Adipose tissue (tissue), 3 donors: ENCODE measurements at regions not wholly inside any gene's neighbourhood (a gene's known extent, or its start where the extent isn't known, plus 50 kb on each side); places are given as distances from the start of the nearest gene placed in this dataset.

ENCODE experiments used
- H3K27ac ChIP-seq: one replicate; pipeline ENCODE4 v1.5.1; 2013; ENCODE audit warnings: low read depth, low read length
- WGBS, 3 donors: extraction: QIAGEN DNeasy Blood & Tissue Kit; methylation state at CpG; one replicate each; pipeline ENCODE4 v1.1.7; 2013; 5-methylcytosine and 5-hydroxymethylcytosine counted together
- donor health status: healthy with polysubstance abuse.
- donor health status: Bipolar disorder and iron deficiency.
- donor health status: healthy.

- 83 to 92% (median 90%) methylated on average over 7 of the region's 7 CpGs for WGBS, 3 donors
- H3K27ac ChIP-seq, result no peak overlapping the region
These were observed 185.6 kb downstream of the ZBTB18 start for GRCh38 chr1:244236721-244237120.

- WGBS, 3 donors, result 80 to 85% (median 83%) methylated on average over 8 of the region's 8 CpGs
- no peak overlapping the region for H3K27ac ChIP-seq
These were observed 186.4 kb downstream of the ZBTB18 start for GRCh38 chr1:244237445-244237844.

DNA sequence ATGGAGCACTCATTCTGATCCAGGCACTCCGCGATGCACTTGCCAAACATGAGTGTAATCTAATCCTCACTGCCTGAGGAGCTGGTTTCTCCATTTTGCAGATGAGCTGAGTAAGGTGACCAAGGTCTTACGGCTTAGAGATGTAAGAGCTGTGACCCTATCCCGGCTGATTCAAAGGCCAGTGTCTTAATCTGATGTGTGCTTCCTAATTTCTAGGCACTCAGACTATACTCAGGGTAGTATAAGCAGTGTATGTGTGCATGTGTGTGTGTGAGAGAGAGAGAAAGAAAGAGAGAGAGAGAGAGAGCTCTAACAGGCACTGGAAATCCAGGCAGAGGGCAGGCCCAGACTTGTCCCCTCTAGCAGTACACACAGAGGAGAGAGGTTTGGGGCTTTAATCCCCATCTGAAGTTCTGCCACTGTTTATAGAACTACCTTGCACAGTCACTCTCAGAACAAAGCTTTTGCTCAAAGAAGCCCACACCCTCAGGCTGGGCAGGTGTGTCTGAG, 188.2 kb downstream of the ZBTB18 start:
- 90 to 96% (median 92%) methylated on average over 4 of the region's 4 CpGs for WGBS, 3 donors
- no peak overlapping the region for H3K27ac ChIP-seq

GRCh38 chr1:244241438-244241837, 190.4 kb downstream of the ZBTB18 start:
- 79 to 95% (median 93%) methylated on average over 4 of the region's 4 CpGs for WGBS, 3 donors
- no peak overlapping the region for H3K27ac ChIP-seq

- H3K27ac ChIP-seq, result no peak overlapping the region
- WGBS, 3 donors, result 46 to 60% (median 55%) methylated on average over 5 of the region's 5 CpGs
These were observed 191.4 kb downstream of the ZBTB18 start for GRCh38 chr1:244242446-244242845.

GRCh38 chr1:244246334-244246733, 195.3 kb downstream of the ZBTB18 start:
- 71 to 73% (median 71%) methylated on average over 4 of the region's 4 CpGs for WGBS, 3 donors
- no peak overlapping the region for H3K27ac ChIP-seq

GRCh38 chr1:244248426-244248825, 197.3 kb downstream of the ZBTB18 start:
- 75 to 92% (median 78%) methylated on average over 3 of the region's 3 CpGs for WGBS, 3 donors

GRCh38 chr1:244252211-244252610, 199.5 kb downstream of the ADSS2 start:
- WGBS, 3 donors, result 88 to 95% (median 92%) methylated on average over 4 of the region's 4 CpGs
- no peak overlapping the region for H3K27ac ChIP-seq

More at GRCh38 chr1:244248426-244248825, 197.3 kb downstream of the ZBTB18 start:
- no peak overlapping the region for H3K27ac ChIP-seq

- H3K27ac ChIP-seq, result no peak overlapping the region
- WGBS, 3 donors, result 54 to 73% (median 58%) methylated on average over 6 of the region's 6 CpGs
These were observed 197.2 kb downstream of the ADSS2 start for GRCh38 chr1:244254467-244254866.

- 75 to 89% (median 88%) methylated on average over 5 of the region's 5 CpGs for WGBS, 3 donors
- no peak overlapping the region for H3K27ac ChIP-seq
These were observed 196.2 kb downstream of the ADSS2 start for GRCh38 chr1:244255426-244255965.

DNA sequence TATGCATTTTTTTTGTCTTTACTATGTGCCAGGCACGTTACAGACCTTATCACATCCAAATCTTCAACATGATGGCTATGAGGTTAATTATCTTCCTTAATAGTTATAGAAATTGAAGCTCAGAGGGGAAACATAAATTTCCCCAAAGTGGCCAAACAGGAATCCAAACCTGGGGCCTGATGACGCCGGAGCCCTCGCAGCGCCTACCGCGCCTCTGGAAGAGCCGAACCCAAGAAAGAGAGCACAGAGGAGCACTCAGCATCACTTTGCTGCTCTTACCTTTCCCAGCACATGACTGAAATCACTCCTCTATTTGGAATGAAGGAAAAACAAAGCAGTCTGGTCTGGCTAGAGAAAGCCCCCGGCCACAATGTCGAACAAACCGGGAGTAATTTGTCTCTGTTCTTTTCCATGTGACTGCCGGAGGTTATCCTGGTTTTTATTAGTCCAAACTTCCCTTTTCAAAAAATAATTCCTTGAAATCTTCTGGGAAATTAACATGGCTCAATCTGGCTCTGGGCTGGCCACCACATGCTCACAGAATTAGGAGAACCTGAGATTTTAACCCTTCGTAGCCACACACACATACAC, 195.5 kb downstream of the ADSS2 start:
- 66 to 76% (median 71%) methylated on average over 13 of the region's 13 CpGs for WGBS, 3 donors
- H3K27ac ChIP-seq, result no peak overlapping the region

- 89 to 92% (median 90%) methylated on average over 3 of the region's 3 CpGs for WGBS, 3 donors
- H3K27ac ChIP-seq, result no peak overlapping the region
These were observed 187.5 kb downstream of the ADSS2 start for GRCh38 chr1:244264163-244264562.

- no peak overlapping the region for H3K27ac ChIP-seq
- 88 to 95% (median 89%) methylated on average over 2 of the region's 2 CpGs for WGBS, 3 donors
These were observed 186.2 kb downstream of the ADSS2 start for GRCh38 chr1:244265507-244265906.

GRCh38 chr1:244269169-244269568, 182.5 kb downstream of the ADSS2 start:
- H3K27ac ChIP-seq, result no peak overlapping the region
- WGBS, 3 donors, result 89 to 91% (median 91%) methylated on average over 15 of the region's 15 CpGs

DNA sequence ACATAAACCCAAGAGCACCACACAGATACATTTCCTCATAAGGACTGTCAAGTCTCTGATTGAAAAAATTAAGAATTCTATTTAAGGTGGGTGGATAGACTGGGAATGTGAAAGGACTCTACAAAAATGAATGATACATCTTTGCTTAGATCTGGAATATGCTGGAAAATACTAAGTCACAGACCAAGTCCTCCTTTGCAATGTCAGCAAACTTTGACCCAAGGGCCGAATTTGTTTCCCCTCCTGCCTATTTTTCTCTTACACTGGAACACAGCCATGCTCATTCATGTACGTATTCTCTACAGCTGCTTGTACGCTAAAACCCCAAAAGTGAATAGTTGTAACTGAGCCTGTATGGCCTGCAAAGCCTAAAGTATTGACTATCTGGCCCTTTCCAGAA, 180.7 kb downstream of the ADSS2 start:
- H3K27ac ChIP-seq, result no peak overlapping the region
- 90 to 96% (median 93%) methylated on average over 3 of the region's 3 CpGs for WGBS, 3 donors

GRCh38 chr1:244271691-244272308, 179.9 kb downstream of the ADSS2 start:
- 88 to 96% (median 92%) methylated on average over 15 of the region's 15 CpGs for WGBS, 3 donors
- no peak overlapping the region for H3K27ac ChIP-seq

DNA sequence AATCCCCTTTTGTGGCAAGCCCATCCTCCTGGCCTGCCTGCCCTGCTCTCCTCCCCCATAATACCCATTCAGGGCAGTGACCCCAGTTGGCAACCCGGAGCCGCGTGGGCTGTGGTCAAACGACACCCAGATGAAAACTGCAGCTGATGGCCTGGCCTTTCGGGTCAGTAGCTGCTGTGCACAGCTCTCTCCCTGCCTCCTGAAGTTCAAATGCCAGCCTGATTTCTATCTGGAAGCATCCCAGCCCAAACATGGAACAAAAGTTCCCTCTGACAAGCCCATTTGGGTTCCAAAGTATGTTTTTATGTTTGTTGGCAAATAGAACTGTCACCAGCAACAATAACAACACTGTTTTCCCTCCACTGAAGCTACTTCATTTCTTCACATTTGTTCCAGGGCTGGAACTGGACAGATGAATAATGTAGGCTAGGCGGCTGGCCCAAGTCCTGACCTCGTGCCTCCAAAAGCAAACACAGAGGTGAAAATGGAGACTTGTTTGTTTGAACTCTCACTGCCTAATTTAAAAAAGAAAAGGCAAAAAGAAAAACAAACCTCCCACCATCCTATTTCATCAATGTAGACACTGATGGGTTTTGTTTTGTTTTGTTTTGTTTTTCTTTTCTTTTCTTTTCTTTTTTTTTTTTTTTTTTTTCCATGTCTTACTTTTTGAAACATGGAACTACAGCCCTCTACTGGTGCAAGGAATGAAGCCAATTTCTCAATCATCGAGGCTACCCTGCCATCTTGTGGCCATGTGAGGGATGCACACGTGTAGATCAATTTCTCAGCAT, 179.0 kb downstream of the ADSS2 start:
- 61 to 63% (median 62%) methylated on average over 9 of the region's 9 CpGs for WGBS, 3 donors

GRCh38 chr1:244273262-244273844, 178.4 kb downstream of the ADSS2 start:
- WGBS, 3 donors, result 35 to 48% (median 37%) methylated on average over 8 of the region's 8 CpGs
- no peak overlapping the region for H3K27ac ChIP-seq

More for the DNA sequence above, 179.0 kb downstream of the ADSS2 start:
- H3K27ac ChIP-seq, result no peak overlapping the region
